ENCODE measurements at regions not wholly inside any gene's neighbourhood (a gene's known extent, or its start where the extent isn't known, plus 50 kb on each side); places are given as distances from the start of the nearest gene placed in this dataset.

DNA sequence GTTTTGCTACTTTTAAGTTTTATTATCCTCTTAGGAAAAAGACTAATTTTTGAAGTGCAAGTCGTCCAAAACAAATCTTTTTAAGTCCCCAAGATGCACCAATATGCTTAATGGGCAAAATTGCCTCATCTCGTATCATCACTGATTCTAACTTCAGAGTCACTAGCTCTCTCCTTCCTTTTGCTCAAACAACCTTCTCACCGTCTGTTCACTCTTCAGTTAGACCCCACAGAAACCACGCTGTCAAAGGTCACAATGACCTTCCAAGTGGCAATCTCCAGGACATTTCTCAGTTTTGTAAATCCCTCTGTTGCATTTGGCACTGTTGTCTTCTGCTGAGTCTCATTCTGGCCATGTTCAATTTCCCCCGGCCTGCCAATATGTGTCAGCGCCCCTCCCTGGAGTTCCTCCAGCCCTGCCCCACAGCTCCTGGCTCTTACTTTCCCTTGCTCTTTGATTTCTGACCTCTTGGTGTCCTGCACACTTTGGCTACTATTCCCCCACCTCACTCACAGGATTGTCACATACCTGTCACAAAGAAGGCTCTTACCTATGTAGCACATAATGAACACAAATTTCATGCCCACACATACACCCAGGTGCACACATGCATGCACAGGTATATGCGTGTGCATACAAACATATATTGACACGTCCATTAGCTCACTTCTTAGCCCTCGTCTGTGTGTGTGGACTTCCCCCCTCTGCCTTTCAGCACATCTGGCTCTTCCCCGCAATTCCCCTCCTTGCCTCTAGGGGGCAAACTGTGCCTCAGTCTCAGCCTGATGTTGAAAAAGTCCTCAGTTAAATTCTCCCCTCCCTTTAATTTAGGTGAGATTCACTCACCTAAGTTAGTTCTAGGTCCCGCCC lies 354.0 kb upstream of the DUSP10 start:
- DNase-seq: peak; percentile 45
- Histone ChIP-seq H3K9me3 (no peaks in the 10 kb centered on the region), H3K27me3 (no peaks in the 10 kb centered on the region), H3K4me3 (no peak overlapping the region), H3K27ac (no peak overlapping the region), H3K4me1 (peaks cover 0 to 20% (median 0%) of the 10 kb centered on the region in 4 donors), H3K36me3 (no peaks in the 10 kb centered on the region)
- intact Hi-C loops (cut with DNase I; ENCODE audit: low total_unique reads): no loop called here
- 54 to 62% (median 59%) methylated on average over 11 of the region's 11 CpGs for WGBS, 5 donors
- TF ChIP-seq, protein P1, sequence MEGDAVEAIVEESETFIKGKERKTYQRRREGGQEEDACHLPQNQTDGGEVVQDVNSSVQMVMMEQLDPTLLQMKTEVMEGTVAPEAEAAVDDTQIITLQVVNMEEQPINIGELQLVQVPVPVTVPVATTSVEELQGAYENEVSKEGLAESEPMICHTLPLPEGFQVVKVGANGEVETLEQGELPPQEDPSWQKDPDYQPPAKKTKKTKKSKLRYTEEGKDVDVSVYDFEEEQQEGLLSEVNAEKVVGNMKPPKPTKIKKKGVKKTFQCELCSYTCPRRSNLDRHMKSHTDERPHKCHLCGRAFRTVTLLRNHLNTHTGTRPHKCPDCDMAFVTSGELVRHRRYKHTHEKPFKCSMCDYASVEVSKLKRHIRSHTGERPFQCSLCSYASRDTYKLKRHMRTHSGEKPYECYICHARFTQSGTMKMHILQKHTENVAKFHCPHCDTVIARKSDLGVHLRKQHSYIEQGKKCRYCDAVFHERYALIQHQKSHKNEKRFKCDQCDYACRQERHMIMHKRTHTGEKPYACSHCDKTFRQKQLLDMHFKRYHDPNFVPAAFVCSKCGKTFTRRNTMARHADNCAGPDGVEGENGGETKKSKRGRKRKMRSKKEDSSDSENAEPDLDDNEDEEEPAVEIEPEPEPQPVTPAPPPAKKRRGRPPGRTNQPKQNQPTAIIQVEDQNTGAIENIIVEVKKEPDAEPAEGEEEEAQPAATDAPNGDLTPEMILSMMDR (IDR thresholded peaks at IDR 0.05): peak in 4 of 7 experiments; percentile 32 to 82 (median 68)
- TF ChIP-seq POLR2AphosphoS5 (IDR thresholded peaks at IDR 0.05): no peak

DNA sequence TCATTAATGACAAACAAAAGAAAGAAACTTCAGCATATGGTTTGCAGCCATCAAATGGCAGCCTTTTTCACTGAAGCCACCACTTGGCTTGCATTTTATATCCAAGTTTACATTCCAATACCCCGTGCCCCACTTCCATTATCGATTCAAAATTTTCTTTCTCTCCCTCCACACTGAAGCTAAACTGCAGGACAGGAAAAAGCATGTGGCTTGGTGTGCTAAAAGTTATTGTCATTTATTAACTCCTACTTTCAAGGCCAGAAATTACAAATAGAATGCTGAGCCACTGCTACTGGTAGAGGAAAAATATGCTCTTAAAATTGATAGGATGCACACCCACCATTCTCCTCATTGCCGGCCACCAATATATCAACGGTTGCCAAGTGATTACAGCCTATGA lies 351.6 kb upstream of the DUSP10 start:
- Histone ChIP-seq H3K9me3 (no peaks in the 10 kb centered on the region), H3K36me3 (no peaks in the 10 kb centered on the region), H3K27ac (no peak overlapping the region), H3K4me3 (no peak overlapping the region), H3K27me3 (no peaks in the 10 kb centered on the region), H3K4me1 (peaks cover 0 to 13% (median 0%) of the 10 kb centered on the region in 4 donors)
- WGBS, 5 donors: 63 to 82% (median 73%) methylated on average over 4 of the region's 4 CpGs
- intact Hi-C loops (cut with DNase I; ENCODE audit: low total_unique reads): no loop called here
- DNase-seq: no peak
- TF ChIP-seq, protein P1 (IDR thresholded peaks at IDR 0.05): no peak
- TF ChIP-seq POLR2AphosphoS5 (IDR thresholded peaks at IDR 0.05): no peak
- TF ChIP-seq POLR2A (IDR thresholded peaks at IDR 0.05): no peak
- TF ChIP-seq EP300 (IDR thresholded peaks at IDR 0.05): no peak

DNA sequence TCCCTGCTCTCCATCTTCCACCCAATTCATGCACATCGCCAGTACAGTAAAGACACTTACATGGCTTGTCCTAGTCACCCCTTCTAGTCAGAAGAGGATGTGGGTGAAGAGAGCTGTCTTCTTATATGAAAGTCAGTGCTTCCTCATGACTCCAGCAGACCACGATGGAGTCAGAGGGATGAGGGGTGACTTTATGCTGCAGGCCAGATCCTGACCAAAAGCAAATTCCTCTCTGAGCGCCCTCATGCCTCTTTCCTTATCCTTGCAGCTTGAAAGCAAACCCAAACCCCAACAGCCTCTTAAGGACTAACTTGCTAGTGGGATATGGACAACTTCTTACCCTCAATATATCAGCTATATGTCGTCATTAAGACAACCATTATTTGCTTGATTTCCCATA lies 348.2 kb upstream of the DUSP10 start:
- Histone ChIP-seq H3K27ac (no peak overlapping the region), H3K36me3 (no peaks in the 10 kb centered on the region), H3K9me3 (no peaks in the 10 kb centered on the region), H3K4me3 (no peak overlapping the region), H3K27me3 (no peaks in the 10 kb centered on the region), H3K4me1 (no peaks in the 10 kb centered on the region)
- intact Hi-C loops (cut with DNase I; ENCODE audit: low total_unique reads): no loop called here
- no peak for DNase-seq
- 82 to 86% (median 84%) methylated on average over 4 of the region's 4 CpGs for WGBS, 5 donors
- TF ChIP-seq EP300 (IDR thresholded peaks at IDR 0.05) (no peak), POLR2A (IDR thresholded peaks at IDR 0.05) (no peak), POLR2AphosphoS5 (IDR thresholded peaks at IDR 0.05) (no peak)
- TF ChIP-seq, protein P1 (IDR thresholded peaks at IDR 0.05): no peak

DNA sequence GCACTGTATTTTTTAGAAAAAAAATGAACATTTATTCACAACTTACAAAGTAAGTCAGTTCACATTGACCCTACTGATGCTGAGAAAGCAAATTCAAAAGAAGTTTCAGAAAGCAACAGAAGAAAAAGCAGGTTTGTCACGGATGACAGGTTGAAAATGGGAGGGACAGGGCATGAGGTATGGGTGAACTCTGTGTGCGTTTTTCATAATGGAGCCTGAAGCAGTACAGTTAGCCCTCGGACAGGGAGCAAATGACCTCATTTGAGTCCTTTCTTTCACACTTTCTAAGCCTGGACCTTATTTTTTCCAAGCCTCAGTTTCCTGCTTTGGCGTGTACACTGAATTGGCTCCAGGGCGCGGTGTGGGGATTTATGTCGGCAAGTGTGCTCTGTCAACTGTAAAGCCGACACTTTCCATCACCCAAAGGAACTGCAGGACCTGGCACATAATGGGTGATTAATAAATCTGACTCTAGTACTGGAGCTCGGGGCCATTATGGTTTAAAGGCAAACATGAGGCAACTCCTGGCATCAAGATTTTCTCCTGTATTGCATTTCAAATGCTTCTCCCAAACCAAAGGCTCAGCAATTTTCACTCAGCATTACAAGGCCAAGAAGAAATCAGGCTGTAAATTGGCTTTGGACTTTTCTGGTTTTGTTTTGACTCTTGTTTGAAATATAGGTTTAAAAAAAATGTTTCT lies 345.5 kb upstream of the DUSP10 start:
- intact Hi-C loops (cut with DNase I; ENCODE audit: low total_unique reads): no loop called here
- H3K9me3 ChIP-seq: peaks cover 0 to 5% (median 0%) of the 10 kb centered on the region in 4 donors
- 66 to 83% (median 76%) methylated on average over 9 of the region's 9 CpGs for whole genome bisulfite sequencing, 5 donors
- no peaks in the 10 kb centered on the region for H3K36me3 ChIP-seq
- no peaks in the 10 kb centered on the region for H3K27me3 ChIP-seq
- H3K4me3 ChIP-seq: no peak overlapping the region
- no peaks in the 10 kb centered on the region for H3K4me1 ChIP-seq
- no peak for DNase-seq
- no peak overlapping the region for H3K27ac ChIP-seq
- TF ChIP-seq, protein P1 (IDR thresholded peaks at IDR 0.05): no peak
- TF ChIP-seq EP300 (IDR thresholded peaks at IDR 0.05) (no peak), POLR2AphosphoS5 (IDR thresholded peaks at IDR 0.05) (no peak), POLR2A (IDR thresholded peaks at IDR 0.05) (no peak)

All from stomach (tissue), 8 donors.